ENCODE measurements at regions not wholly inside any gene's neighbourhood (a gene's known extent, or its start where the extent isn't known, plus 50 kb on each side); places are given as distances from the start of the nearest gene placed in this dataset.

DNA sequence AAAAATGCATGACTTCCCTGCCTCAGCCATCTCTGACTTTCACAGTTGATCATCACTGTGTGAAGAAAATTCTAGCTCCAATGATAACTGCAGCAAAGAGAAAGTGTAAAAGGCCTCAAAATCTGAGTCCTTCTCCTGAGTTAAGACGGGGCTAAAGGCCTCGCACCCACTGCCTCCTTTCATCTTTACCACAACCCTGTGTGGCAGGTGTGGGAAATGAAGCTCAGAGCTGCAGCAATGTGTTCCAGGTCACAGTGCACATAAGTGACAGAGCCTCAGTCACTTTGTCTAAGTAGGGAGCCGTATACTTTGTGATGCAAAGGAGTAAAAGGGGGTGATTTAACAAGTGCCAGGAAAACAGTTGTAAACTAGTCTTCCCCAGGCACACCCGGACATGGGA, 144.7 kb upstream of the TMCC3 start:
- no peak overlapping the region for H3K4me3 ChIP-seq (ENCODE audit: low read depth, low read length)
- TF ChIP-seq, protein P1, sequence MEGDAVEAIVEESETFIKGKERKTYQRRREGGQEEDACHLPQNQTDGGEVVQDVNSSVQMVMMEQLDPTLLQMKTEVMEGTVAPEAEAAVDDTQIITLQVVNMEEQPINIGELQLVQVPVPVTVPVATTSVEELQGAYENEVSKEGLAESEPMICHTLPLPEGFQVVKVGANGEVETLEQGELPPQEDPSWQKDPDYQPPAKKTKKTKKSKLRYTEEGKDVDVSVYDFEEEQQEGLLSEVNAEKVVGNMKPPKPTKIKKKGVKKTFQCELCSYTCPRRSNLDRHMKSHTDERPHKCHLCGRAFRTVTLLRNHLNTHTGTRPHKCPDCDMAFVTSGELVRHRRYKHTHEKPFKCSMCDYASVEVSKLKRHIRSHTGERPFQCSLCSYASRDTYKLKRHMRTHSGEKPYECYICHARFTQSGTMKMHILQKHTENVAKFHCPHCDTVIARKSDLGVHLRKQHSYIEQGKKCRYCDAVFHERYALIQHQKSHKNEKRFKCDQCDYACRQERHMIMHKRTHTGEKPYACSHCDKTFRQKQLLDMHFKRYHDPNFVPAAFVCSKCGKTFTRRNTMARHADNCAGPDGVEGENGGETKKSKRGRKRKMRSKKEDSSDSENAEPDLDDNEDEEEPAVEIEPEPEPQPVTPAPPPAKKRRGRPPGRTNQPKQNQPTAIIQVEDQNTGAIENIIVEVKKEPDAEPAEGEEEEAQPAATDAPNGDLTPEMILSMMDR (IDR thresholded peaks at IDR 0.05; ENCODE audit: insufficient read depth, low read depth, low read length, missing control alignments), result no peak
- no peak for DNase-seq (ENCODE audit: low read depth)

DNA sequence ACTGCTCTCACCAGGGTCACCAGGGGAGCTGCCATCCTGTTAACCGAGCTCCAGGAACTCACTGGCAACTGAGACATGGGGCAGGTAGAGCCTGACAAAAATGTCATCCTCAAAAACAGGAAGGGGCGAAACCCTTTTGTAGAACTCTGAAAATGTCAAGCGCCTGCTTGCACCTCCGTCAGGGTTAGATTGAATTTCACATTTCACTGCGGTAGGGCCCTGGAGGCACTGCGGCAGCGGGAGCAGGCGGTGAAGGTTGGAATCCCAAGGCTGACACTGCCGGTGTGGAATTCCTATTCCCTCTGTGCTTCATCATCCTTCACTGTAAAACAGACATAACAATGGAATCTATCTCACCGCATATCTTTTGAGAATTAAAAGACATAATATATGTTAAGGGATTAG, 142.8 kb upstream of the TMCC3 start:
- TF ChIP-seq, protein P1 (IDR thresholded peaks at IDR 0.05; ENCODE audit: insufficient read depth, low read depth, low read length, missing control alignments), result no peak
- DNase-seq (ENCODE audit: low read depth), result no peak
- H3K4me3 ChIP-seq (ENCODE audit: low read depth, low read length), result no peak overlapping the region

DNA sequence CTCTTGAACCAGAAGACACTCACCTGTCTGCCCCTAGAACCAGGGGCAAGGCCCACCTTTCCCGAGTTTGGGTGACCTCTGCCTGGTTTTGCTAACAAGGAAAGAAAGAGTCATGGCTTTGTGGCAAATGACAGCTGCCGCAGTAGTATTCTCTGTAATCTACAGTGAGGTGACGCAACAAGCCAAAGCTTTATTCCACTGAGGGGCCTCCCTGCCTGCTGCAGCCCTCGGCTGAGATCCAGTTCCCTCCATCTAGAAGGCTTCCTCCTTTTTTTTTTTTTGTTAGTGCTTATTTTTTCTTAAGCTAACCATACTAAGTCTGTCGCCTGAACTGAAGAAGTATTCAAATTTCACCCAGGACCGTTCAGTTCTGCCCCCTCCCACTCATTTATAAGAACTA, 142.3 kb upstream of the TMCC3 start:
- no peak for DNase-seq (ENCODE audit: low read depth)
- TF ChIP-seq, protein P1 (IDR thresholded peaks at IDR 0.05; ENCODE audit: insufficient read depth, low read depth, low read length, missing control alignments), result no peak
- H3K4me3 ChIP-seq (ENCODE audit: low read depth, low read length), result no peak overlapping the region

DNA sequence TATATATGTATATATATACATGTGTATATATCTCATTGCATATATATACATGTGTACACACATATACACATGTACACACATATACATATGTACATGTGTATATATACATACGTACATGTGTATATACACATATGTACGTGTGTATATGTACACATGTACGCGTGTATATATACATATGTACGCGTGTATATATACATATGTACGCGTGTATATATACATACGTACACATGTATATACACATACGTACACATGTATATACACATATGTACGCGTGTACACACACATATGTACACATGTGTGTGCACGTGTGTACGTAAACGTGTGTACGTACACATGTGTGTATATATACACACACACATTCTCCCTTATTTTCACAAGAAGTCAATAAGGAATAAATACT, 141.6 kb upstream of the TMCC3 start:
- no peak for DNase-seq (ENCODE audit: low read depth)

DNA sequence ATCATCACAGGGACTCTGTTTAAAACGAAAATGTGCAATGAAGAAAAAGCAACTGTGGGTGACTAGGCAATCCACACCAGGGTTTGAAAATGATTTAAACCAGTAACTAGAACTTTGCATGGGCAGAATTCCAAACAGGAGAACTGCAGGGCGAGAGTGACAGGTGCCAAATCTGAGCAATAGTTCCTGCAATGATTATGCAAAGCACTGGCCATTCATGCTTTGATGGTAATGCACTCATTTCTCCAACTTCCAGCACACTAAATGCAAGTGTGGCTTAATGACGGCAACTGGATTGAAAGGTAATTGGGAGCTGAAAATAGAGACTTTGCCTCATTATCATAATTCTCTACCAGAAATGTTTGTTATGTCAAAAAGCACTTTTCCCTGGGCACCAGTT, 140.5 kb upstream of the TMCC3 start:
- no peak for DNase-seq (ENCODE audit: low read depth)
- TF ChIP-seq, protein P1 (IDR thresholded peaks at IDR 0.05; ENCODE audit: insufficient read depth, low read depth, low read length, missing control alignments), result no peak

More for the DNA sequence above, 141.6 kb upstream of the TMCC3 start:
- H3K4me3 ChIP-seq (ENCODE audit: low read depth, low read length), result no peak overlapping the region
- TF ChIP-seq, protein P1 (IDR thresholded peaks at IDR 0.05; ENCODE audit: insufficient read depth, low read depth, low read length, missing control alignments), result no peak

DNA sequence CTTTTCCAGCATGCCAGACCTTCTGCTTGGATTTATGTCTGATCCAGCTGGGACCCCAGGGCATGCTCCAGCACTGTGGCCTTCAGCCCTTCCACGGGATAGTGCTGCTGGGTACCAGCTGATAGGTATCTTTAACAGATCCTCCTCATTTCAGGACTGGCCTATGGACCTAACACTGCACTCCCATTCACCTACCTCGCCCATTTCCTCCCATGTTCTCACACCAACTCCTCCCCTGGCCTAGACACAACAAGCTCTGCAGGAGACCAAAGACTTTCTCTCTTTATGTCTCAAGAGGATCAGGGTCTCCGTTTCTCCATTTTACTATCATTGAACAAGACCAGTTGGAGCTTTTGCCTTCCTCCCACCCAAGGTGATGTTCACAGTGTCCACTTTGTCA, 140.0 kb upstream of the TMCC3 start:
- no peak for DNase-seq (ENCODE audit: low read depth)
- no peak overlapping the region for H3K4me3 ChIP-seq (ENCODE audit: low read depth, low read length)
- TF ChIP-seq, protein P1 (IDR thresholded peaks at IDR 0.05; ENCODE audit: insufficient read depth, low read depth, low read length, missing control alignments), result no peak

More for the DNA sequence above, 140.5 kb upstream of the TMCC3 start:
- no peak overlapping the region for H3K4me3 ChIP-seq (ENCODE audit: low read depth, low read length)

DNA sequence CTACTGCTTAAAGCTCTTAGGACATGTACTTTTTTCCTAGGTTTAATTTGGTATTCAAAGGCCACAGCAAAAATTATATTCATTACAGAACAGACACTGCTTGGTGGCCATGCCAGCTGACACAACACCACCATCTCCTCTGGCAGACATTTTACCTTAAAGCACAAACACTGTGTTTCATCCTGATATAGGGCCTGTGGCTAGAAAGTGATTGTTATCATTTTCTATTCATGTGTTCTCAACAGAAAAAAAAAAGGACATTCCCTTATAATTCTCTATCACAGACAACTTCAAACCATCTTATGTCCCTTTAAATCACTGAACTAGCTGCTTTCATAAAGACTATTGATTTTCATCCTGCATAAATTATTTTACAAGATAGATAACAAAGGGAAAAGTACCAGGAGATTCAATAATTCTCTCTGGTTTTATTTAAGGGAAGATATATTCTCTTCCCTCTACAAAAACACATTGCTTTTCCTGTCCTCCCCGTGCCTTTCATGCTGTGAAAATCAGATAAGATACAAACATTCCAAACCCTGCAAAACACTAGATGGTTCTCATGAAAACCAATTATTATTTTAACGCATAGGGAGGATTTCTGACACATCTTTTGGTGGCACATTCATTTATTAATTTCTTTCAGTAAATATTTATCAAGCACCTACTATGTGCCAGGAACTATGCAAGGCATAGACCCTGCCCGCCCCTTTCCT, 139.3 kb upstream of the TMCC3 start:
- H3K4me3 ChIP-seq (ENCODE audit: low read depth, low read length), result no peak overlapping the region
- DNase-seq (ENCODE audit: low read depth), result no peak
- TF ChIP-seq, protein P1 (IDR thresholded peaks at IDR 0.05; ENCODE audit: insufficient read depth, low read depth, low read length, missing control alignments), result no peak
